ENCODE measurements at regions not wholly inside any gene's neighbourhood (a gene's known extent, or its start where the extent isn't known, plus 50 kb on each side); places are given as distances from the start of the nearest gene placed in this dataset.

DNA sequence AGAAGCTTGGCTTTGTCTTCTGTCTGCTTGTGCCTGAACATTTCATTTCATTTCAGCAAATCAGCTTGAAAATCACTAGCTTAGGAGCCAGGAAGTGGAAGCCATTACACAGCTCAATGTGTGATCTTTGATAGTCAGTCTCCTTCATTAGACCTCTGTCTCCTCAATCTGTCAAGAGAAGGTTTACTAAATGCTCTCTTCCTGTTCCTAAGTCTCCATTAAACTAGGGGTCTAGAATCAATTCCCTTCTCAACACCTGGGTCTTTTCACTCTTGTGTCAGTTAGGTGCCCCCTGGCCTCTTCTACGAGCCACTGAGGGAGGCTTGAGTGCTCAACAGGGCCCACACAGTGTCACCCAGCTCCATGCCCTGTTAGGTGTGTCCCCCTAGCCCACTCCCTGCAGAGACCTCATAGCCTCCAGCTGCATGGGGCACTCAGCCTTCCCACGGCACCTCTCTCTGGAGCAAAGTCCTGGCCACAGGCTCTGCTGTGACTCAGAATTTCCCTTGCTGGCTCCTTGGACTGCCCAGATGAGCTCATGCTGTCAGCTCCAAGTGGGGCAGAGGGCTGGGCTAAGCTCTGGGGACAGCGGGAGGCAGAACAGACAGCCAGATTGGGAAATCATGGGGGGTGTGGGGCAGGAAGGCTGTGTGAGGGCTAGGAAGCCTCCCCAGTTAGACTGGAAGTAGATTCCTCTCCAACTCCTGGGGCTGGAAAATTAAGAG is 115.7 kb upstream of the IPO9 start:
- TF ChIP-seq CTCF (IDR thresholded peaks at IDR 0.05) (no peak), TCF7L2 (IDR thresholded peaks at IDR 0.05; ENCODE audit: low read depth, low read length) (no peak)
